GM21515 (cell line): ENCODE measurements at regions not wholly inside any gene's neighbourhood (a gene's known extent, or its start where the extent isn't known, plus 50 kb on each side); places are given as distances from the start of the nearest gene placed in this dataset.
"Not testable (repeated sequence)": the region's sequence is repeated elsewhere in the genome, so short reads cannot be mapped to it uniquely, and the experiment has no call there.

Experiments used
- ATAC-seq: cut with Tn5 transposase; IDR thresholded peaks from one replicate; pipeline ENCODE4 v1.9.1; 2021; ENCODE audit not compliant: unreplicated experiment

- ATAC-seq = no peak
These were observed 218.2 kb upstream of the ZCCHC13 start for GRCh38 chrX:74085642-74086236.

DNA sequence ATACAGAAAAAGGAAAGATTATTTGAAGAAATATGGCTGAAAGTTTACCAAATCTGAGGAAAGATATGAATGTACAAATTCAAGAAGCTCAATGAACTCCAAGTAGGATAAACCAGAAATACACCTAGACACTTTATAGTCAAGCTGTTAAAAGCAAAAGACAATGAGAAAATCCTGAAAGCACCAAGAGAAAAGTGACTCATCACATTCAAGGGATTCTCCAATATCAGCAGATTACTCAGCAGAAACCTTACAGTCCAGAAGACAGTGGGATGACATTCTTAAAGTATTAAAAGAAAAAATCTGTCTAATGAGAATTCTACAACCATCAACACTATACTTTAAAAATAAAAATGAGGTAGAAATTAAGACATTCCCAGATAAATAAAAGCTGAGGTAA, 223.8 kb upstream of the ZCCHC13 start:
- ATAC-seq = no peak

GRCh38 chrX:74065831-74066390, 213.4 kb upstream of the XIST start:
- ATAC-seq = no peak

GRCh38 chrX:74063426-74064155, 211.1 kb upstream of the XIST start:
- ATAC-seq = no peak

- ATAC-seq = no peak
These were observed 209.4 kb upstream of the XIST start for GRCh38 chrX:74061879-74062278.

DNA sequence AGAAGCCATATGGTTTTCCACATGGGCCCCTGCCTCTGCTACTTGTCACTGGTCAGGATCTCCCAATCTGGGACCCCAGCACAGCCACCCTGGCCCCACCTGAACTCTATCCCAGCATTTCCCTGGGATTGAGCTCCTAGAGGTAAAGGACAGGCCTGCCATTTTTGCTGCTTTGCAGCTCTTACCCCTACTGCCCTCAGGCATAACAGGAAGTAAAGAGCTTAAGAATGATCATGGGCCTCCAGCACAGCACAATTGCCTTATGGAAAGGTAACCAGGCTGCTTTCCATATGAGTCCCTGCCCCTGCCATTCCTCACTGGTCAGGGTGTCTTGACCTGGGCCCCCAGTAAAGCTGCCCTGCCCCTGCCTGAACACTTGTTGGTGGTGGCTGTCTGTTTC, 196.6 kb upstream of the XIST start:
- ATAC-seq = no peak

DNA sequence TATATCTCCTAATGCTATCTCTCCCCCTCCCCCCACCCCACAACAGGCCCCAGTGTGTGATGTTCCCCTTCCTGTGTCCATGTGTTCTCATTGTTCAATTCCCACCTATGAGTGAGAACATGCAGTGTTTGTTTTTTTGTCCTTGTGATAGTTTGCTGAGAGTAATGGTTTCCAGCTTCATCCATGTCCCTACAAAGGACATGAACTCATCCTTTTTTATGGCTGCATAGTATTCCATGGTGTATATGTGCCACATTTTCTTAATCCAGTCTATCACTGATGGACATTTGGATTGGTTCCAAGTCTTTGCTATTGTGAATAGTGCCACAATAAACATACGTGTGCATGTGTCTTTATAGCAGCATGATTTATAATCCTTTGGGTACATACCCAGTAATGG, 181.6 kb upstream of the XIST start:
- ATAC-seq = not testable (repeated sequence)

DNA sequence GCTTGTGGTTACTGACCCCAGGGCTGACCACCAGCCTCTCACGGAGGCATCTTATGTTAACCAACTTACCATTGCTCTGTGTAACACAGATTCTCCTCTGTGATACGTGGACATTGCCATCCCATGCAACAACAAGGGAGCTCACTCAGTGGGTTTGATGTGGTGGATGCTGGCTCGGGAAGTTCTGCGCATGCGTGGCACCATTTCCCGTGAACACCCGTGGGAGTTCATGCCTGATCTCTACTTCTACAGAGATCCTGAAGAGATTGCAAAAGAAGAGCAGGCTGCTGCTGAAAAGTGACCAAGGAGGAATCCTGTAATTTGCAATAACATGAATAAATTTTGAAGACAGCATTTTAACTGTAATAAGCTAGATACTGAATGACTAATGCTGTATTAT, 179.0 kb upstream of the XIST start:
- not testable (repeated sequence) for ATAC-seq

DNA sequence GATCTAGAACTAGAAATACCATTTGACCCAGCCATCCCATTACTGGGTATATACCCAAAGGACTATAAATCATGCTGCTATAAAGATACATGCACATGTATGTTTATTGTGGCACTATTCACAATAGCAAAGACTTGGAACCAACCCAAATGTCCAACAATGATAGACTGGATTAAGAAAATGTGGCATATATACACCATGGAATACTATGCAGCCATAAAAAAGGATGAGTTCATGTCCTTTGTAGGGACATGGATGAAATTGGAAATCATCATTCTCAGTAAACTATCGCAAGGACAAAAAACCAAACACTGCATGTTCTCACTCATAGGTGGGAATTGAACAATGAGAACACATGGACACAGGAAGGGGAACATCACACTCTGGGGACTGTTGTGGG, 178.3 kb upstream of the XIST start:
- ATAC-seq = not testable (repeated sequence)

DNA sequence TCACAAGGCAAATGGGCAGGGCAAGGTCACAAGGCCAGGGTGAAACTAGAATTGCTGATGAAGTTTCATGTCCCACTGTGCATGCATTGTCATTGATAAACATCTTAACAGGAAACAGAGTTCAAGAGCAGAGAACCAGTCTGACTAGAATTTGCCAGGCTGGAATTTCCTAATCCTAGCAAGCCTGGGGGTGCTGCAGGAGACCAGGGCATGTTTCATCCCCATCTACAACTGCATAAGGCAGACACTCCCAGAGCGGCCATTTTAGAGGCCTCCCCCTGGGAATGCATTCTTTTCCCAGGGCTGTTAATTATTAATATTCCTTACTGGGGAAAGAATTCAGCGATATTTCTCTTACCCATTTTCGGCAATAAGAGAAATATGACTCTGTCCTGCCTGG, 172.6 kb upstream of the XIST start:
- ATAC-seq = not testable (repeated sequence)

DNA sequence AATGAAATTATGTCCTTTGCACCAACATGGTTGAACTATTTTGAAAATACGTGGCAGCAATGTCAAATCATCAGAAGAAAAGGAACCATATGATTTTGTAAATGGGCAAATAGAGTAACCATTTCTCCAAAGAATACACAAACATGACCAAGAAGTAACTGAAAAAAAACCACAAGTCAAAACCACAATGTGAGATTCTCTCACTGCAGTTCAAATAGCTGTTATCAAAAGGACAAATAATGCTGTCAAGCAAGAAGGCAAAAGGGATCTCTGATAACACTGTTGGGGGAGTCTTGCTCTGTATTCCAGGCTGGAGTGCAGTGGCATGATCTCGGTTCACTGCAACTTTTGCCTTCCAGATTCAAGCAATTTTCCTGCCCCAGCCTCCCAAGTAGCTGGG, 170.7 kb upstream of the XIST start:
- no peak for ATAC-seq

GRCh38 chrX:74018253-74018652, 165.7 kb upstream of the XIST start:
- ATAC-seq = no peak

DNA sequence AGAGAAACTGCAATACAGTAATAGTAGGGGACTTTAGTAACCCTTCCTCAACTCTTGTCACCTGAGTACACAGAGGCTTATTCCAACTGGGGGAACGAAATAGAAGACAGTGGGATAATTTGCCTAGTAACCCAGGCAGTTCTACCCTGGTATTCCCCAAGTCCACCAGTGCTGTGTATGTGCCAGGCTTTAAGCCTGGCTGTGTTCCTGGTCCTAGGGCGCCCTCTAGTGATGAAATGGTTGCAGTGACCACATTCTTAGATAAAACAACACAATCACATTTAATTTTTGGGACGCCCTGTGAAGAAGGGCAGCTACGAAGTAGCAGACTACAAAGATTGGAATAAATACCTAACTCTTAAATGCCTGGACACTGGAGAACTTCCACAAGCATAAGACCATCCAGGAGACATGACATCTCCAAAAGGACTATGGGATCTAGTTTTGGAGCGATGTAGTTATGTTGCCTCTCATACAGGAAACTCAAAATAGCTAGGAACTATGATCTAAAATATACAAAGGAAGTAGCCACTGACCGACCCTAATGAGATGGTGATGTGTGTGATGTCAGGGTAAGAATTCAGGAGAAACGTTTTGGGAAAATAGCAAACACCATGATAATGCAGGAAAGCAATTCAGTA, 163.0 kb upstream of the XIST start:
- ATAC-seq = no peak

DNA sequence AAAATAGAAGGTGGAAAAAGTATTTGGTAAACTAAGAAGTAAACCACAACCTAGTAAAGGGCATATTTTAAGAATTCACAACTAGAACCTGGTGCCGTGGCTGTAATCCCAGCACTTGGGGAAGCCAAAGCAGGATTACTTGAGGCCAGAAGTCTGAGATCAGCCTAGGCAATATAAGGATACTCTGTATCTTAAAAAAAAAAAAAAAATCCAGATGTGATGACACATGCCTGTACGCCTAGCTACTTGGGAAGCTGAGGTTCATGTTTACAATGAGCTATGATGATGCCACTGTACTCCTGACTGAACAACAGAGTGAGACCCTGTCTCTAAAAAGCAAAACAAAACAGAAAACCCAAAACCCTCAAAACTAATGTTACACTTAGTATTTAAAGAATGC, 156.5 kb upstream of the XIST start:
- ATAC-seq = no peak

DNA sequence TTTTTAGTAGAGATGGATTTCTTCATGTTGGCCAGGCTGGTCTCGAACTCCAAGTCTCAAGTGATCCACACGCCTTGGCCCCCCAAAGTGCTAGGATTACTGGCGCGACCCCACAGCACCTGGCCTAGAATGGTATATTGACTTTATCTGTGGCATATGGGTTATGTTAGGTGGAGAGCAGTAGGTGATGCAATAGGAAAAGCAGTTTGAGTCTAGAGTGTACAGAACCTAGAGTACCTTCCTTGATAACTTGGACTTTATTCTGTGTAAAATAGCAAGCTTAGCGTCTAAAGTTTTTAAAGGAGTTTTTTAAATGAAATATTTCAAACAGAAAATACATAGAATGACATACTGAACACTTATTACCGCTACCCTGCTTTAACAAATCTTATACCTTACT, 139.5 kb upstream of the XIST start:
- ATAC-seq = no peak

DNA sequence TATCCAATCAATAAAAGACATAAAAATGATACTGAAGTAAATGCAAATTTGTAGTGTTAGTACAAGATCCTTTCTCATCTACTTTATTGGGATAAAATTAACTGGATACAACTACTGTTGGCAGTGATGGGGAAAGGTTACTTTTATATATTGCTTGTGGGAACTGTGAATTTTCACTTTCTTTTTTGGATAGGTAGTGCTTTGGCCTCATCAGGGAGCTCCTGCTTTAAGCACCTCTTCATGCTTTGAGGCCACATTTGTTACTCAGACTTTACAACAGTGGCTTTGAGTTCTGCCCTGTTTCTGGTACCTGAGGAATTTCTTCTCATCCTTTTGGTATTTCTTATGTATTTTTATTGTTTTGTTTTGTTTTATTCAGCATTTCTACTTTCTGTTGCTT, 134.7 kb upstream of the XIST start:
- no peak for ATAC-seq

DNA sequence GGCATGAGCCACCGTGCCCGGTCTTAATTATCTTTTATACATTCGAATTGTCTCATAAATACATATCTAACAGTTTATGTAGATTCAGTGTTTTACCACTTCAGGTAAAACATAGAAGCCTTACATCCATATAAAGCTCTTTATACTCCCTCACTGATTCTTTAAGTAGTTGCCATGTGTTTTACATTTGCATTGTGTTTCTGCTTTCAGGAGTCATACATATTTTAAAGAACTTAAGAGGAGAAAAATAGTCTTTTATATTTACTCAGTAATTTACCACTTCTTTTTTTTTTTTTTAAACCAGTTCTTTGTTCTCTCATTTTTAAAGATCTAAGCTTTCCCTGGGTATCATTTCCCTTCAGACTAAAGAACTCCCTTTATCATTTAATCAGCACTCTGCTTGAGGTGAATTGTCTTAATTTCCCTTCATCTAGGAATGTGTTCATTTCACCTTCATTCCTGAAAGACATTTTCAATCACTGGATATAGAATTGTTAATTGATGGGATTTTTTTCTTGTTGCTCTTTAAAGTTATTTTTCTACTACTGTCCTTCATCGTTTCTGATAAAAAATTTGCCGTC, 127.1 kb upstream of the XIST start:
- ATAC-seq = no peak

- peak; percentile 74 for ATAC-seq
These were observed 125.1 kb upstream of the XIST start for GRCh38 chrX:73977542-73978169.

GRCh38 chrX:73967461-73967860, 114.9 kb upstream of the XIST start:
- not testable (repeated sequence) for ATAC-seq

- no peak for ATAC-seq
These were observed 113.3 kb upstream of the XIST start for GRCh38 chrX:73965833-73966232.

GRCh38 chrX:73964579-73964978, 112.1 kb upstream of the XIST start:
- no peak for ATAC-seq
